ENCODE measurements at regions not wholly inside any gene's neighbourhood (a gene's known extent, or its start where the extent isn't known, plus 50 kb on each side); places are given as distances from the start of the nearest gene placed in this dataset.

- peak; percentile 87 for ATAC-seq
- TF ChIP-seq PATZ1 (CRISPR knock-in tag; IDR thresholded peaks at IDR 0.05; ENCODE audit: borderline replicate concordance) (no peak), ZFP3 (CRISPR knock-in tag; IDR thresholded peaks at IDR 0.05) (no peak), ZNF8 (CRISPR knock-in tag; IDR thresholded peaks at IDR 0.05) (no peak), TOX (CRISPR knock-in tag; IDR thresholded peaks at IDR 0.05; ENCODE audit: borderline replicate concordance) (no peak), TCF4 (CRISPR knock-in tag; IDR thresholded peaks at IDR 0.05; ENCODE audit: borderline replicate concordance) (peak; percentile 23; the same call in 1 of the 2 replicates)
Measured at GRCh38 chr5:144040615-144041305, 129.7 kb downstream of the YIPF5 start.

- ATAC-seq, result no peak
- TF ChIP-seq ZNF565 (CRISPR knock-in tag; conservative IDR thresholded peaks at IDR 0.05; ENCODE audit: low read depth), result no peak
- no peak for TF ChIP-seq ARNTL (CRISPR knock-in tag; IDR thresholded peaks at IDR 0.05; ENCODE audit: borderline replicate concordance, low read depth)
- no peak for TF ChIP-seq TOX (CRISPR knock-in tag; IDR thresholded peaks at IDR 0.05; ENCODE audit: borderline replicate concordance)
- TF ChIP-seq OSR1 (CRISPR knock-in tag; IDR thresholded peaks at IDR 0.05), result no peak
- no peak for TF ChIP-seq ZFP3 (CRISPR knock-in tag; IDR thresholded peaks at IDR 0.05)
- no peak for TF ChIP-seq ZNF70 (CRISPR knock-in tag; IDR thresholded peaks at IDR 0.05)
- no peak for TF ChIP-seq CSDC2 (CRISPR knock-in tag; IDR thresholded peaks at IDR 0.05)
- no peak for TF ChIP-seq ESRRG (CRISPR knock-in tag; IDR thresholded peaks at IDR 0.05)
- no peak for TF ChIP-seq PATZ1 (CRISPR knock-in tag; IDR thresholded peaks at IDR 0.05; ENCODE audit: borderline replicate concordance)
- no peak for TF ChIP-seq CREB5 (CRISPR knock-in tag; IDR thresholded peaks at IDR 0.05; ENCODE audit: low read depth)
- TF ChIP-seq CSRNP3 (CRISPR knock-in tag; IDR thresholded peaks at IDR 0.05), result no peak
- no peak for TF ChIP-seq POU6F1 (CRISPR knock-in tag; IDR thresholded peaks at IDR 0.05; ENCODE audit: borderline replicate concordance, low read depth)
- no peak for TF ChIP-seq SNAI2 (CRISPR knock-in tag; IDR thresholded peaks at IDR 0.05)
- TF ChIP-seq PPARA (CRISPR knock-in tag; IDR thresholded peaks at IDR 0.05; ENCODE audit: borderline replicate concordance), result no peak
Measured at GRCh38 chr5:144042156-144042555, 128.3 kb downstream of the YIPF5 start.

DNA sequence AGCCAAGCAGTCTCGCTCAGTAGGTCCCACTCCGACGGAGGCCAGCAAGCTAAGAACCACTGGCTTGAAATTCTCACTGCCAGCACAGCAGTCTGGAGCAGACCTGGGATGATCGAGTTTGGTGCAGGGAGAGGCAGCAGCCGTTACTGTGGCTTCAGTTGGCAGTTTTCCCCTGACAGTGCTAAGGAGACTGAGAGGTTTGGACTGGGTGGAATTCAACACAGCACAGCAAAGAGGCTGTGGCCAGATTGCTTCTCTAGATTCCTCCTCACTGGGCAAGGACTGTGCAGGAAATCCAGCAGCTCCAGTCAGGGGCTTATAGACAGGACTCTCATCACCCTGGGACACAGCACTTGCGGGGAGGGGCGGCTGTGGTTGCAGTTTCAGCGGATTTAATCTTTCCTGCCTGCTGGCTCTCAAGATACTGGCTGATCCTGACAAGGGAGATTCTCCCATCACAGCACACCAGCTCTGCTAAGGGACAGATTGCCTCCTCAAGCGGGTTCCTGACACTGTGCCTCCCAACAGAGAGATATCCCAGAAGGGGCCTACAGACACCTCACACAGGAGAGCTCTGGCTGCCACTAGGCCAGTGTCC, 122.1 kb downstream of the YIPF5 start:
- ATAC-seq, result peak; percentile 22; the same call in 1 of the 3 replicates
- TF ChIP-seq PATZ1 (CRISPR knock-in tag; IDR thresholded peaks at IDR 0.05; ENCODE audit: borderline replicate concordance), result no peak
- TF ChIP-seq SNAI2 (CRISPR knock-in tag; IDR thresholded peaks at IDR 0.05), result no peak
- no peak for TF ChIP-seq GLIS3 (CRISPR knock-in tag; IDR thresholded peaks at IDR 0.05)
- no peak for TF ChIP-seq RARB (CRISPR knock-in tag; IDR thresholded peaks at IDR 0.05)
- no peak for TF ChIP-seq ZNF70 (CRISPR knock-in tag; IDR thresholded peaks at IDR 0.05)
- TF ChIP-seq ZC3H10 (CRISPR knock-in tag; IDR thresholded peaks at IDR 0.05), result no peak
- no peak for TF ChIP-seq POU6F1 (CRISPR knock-in tag; IDR thresholded peaks at IDR 0.05; ENCODE audit: borderline replicate concordance, low read depth)
- TF ChIP-seq TOX (CRISPR knock-in tag; IDR thresholded peaks at IDR 0.05; ENCODE audit: borderline replicate concordance), result no peak
- TF ChIP-seq ISL1 (CRISPR knock-in tag; IDR thresholded peaks at IDR 0.05), result no peak
- TF ChIP-seq ZNF565 (CRISPR knock-in tag; conservative IDR thresholded peaks at IDR 0.05; ENCODE audit: low read depth), result no peak
- TF ChIP-seq CREB5 (CRISPR knock-in tag; IDR thresholded peaks at IDR 0.05; ENCODE audit: low read depth), result no peak
- no peak for TF ChIP-seq ZFP30 (CRISPR knock-in tag; IDR thresholded peaks at IDR 0.05)
- TF ChIP-seq ARNTL (CRISPR knock-in tag; IDR thresholded peaks at IDR 0.05; ENCODE audit: borderline replicate concordance, low read depth), result no peak
